HG02798 (cell line): ENCODE measurements at regions not wholly inside any gene's neighbourhood (a gene's known extent, or its start where the extent isn't known, plus 50 kb on each side); places are given as distances from the start of the nearest gene placed in this dataset.

Experiments
- ATAC-seq: cut with Tn5 transposase; IDR thresholded peaks from one replicate; pipeline ENCODE4 v1.9.1; 2021; ENCODE audit warnings: mild to moderate bottlenecking; ENCODE audit not compliant: unreplicated experiment, poor library complexity

DNA sequence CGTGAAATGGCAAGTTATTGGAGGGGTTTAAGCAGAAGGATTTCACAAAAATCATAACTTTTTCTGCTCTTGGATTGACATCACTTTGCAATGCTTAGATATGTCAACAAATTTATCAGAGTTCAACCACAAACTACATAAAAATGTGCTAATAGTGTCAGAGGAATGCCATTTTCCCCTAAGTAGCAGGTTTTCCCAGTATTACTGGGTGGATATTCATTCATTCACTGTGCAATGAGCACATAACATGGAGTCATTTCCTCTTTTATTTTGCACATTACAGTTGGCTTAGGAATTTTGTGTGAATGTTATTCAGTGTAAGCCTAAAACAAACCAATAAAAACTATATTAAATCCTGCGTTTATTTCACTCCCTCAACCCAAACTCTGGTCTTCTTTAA is 537.3 kb upstream of the MCTP2 start:
- no peak for ATAC-seq

DNA sequence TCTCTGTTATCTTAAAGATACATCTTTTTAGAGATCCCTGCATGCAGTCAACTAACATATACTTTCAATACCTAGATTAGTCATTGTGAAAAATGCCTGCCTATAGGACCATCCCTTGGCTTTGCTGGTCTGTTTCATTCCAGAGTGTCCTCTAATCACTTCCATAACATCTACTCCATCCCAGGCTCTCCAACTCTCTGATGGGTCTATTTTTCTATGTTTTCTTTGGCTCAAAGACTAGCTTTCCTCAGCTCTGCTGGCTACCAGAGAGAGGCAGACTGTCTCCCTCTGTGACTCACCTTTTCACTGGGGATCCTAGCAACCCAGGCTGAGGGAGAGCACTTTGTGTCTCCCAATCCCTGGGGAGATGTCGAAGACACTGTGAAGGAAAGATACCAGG is 547.7 kb upstream of the MCTP2 start:
- no peak for ATAC-seq

DNA sequence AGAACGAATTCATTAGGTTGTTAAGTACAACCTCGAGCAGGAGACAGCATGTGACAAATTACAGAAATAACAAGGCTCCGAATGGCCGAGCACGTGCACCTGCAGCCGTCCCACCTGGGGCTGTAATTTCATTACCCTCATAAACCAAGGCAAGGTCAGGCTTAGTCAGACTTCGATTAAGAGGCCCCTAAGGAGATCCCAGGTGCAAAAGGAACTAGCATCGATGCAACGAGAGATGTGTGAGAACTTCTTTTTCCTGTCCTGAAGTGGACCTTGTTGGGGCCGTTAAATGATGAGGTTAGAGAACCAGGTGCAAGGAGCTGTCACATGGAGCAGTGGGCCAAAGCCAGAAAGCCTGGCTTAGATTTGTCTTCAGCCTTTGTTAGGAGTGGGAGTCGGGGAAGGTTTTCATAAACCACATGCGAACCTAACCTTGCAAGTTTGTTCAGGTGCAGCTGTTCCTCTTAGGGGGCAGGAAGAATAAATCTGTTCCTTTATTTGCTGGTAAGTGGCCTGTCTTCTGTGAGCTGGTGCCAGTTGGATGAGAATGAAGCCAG is 559.9 kb upstream of the MCTP2 start:
- no peak for ATAC-seq

DNA sequence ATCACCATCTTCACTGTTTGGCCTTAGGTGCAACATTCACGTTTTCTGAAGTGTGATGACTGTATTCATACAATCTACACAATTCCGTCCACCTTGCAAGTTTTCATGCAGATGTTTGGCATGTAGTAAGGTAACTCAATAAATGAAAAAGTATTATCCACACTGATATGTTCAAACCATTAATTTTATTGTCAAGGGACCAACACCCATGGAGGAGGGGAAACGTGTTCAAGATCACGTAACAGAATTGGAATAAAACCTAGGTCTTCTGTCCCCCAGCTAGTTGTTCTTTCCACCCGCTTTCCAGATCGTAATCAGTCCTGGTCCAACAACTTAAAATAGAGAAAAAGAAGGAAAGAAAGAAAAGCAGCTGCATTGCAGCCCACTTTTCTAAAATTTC is 560.4 kb upstream of the MCTP2 start:
- ATAC-seq, result no peak

DNA sequence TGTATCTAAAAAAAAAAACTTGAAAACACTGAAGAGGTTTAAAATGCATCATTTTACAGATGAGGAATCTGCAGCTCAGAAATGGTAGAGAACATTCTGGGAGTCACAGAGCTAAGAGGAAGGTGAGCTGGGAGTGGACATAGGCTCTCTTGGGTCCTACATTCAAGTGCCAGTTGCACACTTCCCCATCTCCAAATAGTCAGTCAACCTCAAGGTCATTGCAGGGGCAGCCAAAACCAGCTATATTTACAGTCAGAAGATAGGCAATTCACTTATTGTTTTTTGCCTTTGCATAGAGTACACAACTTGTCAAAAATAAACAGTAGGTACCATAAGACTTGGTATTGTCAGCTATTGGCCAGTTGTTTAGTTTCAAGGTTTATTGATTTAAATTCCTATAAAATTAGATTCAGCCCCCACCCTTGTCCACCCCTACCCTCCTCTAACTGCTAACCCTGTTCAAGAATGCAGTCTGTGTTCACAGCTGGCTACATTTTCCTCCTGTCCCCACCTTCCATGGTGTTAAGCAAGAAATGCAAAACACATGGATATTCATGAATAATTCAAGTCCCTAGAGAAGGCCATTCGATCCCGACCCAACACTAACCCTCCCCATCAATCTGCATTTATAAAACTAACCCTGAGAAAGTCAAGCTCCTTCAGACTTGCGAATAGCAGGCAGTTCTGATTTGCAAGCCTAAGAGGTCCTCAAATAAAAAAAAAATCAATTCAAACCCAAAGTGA is 567.0 kb upstream of the MCTP2 start:
- ATAC-seq, result no peak

DNA sequence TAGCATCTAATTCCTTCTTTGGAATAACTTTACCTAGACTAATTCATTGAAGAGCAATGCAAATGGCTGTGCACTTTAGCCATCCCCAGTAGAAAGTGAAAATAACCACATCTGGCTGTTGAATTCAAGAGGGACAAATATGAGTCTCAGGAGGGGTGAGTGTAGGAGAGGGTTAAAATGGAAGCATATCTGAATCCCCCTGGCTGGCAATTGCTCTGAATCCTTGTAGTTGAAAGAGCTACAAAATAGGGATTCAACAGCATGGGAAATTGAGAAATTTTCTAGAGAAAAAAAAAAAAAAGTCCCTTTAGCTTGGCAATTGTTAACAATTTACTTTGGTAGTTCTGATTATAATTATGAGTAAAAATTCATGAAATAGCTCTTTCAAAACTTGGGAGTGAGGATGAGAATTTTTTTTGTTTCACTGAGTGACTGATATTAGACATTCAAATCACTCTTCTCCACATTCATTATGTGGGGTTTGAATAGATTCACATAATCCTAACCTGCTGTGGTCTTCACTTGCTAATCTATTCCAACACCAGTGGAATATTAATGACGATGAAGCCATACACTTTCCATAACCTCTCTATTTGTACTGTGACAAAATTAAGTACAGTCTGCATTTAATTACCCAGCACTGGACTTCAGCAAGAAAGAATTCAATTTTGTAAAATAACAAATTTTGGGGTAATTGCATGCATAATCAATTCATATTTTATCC is 569.0 kb upstream of the MCTP2 start:
- ATAC-seq, result no peak

DNA sequence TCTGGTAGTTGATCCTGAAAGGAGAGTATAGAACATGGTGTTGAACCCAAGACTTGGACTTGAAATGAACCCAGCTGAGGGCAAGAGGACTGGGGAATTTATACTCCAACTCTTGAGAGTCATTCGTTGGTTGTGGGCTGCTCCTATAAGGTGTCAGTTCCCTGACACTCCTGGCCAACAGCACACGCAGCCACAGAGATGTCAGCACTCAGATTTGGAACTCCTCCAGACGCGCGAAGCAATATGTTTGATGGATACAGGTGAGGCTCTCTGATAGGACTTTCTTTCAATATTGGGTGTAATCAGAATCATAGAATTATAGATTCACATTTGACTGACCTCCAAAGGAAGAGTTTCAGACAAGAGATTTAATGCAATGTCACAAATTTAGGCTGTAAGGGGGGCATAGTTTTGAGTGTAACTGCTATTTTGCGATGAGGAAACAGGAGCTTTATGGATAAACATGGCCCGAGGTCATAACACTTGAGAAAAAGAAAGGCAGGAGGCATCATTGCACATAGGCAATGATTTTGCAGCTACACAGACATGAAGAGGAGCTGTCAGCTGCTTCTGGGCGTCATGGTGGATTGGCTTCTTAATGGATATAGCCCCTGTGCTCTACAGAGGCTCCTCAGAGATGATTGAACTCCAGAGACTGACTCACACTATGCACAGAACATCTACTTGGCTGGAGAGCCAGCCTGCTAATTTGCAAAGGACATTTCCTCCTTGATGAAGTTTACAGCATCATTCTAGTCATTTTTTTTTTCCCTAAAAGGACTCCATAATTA is 569.2 kb upstream of the RGMA start:
- ATAC-seq, result no peak

DNA sequence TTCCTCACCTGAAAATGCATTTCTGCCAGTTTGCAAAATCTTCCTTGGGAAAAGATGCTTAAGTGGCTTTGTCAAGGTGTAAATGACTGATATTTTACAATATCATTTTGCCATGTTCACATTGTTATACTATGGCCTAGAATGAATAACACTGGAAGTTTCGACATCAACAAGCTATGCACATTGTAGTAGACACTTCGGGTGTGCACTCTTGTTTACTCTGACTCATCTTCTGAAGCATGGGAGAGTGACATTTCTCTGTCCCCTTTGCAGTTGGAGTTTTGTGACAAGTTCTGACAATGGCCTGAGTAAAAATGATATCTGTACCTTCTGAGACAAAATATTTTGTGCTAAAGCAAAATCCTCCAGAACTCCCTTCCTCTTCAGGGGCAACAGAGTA is 567.0 kb upstream of the RGMA start:
- ATAC-seq, result no peak

DNA sequence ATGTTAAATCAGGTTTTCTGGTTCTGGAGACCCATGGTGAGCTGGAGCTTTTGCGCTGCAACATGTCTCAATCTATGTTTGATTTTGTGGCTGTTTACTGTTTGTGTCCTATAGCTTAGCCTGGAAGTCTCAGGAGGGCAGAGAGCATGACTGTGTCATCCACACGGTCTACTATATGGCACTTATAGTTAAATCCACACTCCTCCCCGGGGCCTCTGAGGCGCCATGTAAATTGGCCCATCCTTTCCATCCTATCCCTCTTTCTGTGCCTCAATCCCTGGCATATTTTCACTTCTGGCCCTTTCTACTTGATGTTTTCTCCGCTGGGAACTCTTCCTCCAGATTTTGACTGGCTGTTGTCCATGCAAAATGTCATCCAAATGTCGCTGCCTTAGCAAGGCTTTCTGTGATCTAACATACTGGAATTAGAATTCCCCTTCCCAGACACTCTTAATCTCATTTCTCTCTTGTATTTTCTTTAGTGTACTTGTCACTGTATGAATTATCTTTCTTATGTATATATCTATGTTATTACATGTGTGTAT is 560.8 kb upstream of the RGMA start:
- no peak for ATAC-seq

DNA sequence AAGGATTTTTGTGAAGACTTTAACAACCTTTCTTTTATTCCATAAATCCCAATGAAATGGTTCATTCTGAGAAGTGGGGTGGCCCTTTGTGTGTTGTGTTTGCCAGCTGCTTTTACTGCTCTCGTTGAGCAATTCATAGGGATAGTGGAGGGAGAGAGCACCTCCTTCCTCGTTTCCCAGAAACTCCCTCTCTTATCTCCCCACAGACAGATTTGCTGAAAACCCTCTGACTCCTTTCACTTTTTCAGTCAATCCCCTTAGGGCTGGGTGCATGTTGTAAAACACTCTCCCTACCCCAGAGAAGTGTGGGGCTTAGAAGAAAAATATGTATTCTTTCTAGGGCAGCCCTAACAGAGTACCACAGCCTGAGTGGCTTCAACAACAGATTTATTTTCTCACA is 557.2 kb upstream of the RGMA start:
- ATAC-seq, result no peak

DNA sequence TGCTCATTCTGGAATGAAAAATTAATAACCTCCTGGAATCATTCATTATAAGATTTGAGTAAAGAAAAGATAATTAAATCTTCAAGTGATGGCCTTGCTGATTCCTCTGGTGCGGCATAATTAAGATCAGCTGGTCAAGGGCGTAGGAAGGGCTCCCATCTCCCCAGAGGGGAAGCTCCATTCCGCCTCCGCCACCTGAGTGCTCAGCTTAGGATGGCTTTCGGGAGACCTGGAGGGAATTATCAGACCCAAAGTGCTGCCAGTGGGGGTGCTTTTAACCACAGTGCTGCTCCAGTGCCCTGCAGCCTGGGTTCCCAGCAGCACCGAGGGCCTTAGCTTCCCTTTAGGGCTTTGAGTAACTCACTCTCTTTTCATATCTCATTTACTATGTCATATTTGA is 556.6 kb upstream of the RGMA start:
- no peak for ATAC-seq

DNA sequence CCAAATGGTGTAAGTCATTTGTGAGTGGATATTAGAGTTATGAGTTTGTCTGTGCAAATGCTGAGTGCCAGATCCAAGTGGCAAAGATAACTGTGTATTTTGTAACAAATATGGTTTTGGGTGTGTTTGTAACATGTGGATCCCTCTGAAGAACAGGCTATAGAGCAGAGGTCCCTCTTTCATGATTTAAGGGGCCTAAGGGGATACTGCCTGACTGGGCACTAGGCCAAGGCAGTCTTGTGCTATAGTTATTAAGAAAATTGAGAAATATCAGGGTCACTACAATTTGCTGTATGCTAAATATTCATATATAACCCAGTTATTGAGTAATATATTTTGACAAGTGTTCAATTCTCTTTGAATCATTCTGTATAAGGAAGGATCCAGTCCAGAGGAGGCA is 555.6 kb upstream of the RGMA start:
- ATAC-seq, result no peak

DNA sequence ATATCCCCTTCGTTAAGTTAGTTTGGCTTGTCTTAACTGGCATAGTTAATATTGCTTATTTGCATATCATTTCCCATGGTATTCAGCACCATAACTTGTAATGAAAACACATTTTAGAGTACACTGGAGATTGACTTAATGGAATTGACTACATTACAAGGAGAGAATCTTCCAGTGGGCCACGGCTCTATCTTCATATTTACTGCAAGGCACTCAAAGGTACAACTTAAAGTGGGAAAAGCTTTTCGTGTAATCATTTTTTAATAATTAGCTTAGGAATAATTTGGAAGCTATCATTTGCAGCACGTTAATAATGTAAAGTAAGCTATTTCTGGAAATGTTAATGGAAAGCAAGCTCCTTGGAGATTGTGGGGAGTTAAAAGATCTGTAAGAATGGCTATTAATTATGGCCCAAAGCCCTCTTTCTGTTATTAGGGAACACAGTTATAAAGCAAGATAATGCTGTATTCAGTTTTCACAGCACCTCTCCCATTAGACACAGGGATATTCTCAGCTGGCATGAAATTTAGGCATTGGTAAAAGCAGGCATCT is 551.5 kb upstream of the RGMA start:
- ATAC-seq, result no peak

DNA sequence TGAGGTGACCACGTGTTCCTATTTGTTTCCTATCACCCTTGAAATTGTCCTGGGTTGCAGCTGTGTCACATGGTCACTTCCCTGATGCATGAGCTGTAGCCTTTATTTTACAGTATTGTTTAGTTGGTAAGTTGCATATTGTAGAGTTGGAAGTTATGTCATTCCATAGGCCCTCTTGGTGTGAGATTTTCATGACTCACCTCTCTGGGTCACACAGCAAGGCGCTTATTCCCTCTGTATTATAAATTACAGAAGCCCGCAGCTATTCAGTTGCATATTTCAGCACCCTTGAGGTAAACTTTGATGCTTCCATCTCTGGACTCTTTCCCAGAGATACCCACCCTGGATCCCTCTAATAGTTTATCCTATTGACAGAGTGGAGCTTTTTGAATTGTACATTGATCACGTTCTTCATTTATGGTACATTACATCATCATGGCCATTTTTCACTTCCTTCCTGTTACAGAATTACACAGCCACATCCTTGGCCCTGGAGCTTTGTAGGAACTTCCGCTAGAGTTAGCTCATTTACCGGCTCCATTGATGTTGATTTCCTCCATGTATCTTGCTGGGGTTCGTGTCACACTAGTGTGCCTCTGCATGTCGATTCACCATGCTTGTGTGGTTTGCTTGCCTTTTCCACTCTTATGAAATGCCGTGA is 543.1 kb upstream of the RGMA start:
- no peak for ATAC-seq

DNA sequence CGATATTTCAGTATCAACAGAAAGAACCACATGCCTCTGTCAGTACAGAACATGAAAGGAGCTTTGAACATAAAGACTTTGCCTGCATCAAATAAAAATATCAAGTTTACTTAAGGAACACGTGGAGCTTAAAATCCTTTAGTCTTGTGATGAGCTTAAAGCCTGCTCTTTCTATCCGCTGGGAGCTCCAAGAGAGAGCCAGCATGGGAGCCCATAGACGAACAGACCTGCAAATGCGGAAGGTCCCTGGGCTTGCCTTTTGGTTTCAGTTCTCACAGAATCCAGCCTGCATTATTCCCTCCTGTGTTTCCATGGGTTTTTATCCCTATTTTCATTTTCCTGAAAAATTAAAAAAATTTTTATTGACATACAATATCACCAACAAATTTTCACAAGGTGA is 530.6 kb upstream of the RGMA start:
- no peak for ATAC-seq

DNA sequence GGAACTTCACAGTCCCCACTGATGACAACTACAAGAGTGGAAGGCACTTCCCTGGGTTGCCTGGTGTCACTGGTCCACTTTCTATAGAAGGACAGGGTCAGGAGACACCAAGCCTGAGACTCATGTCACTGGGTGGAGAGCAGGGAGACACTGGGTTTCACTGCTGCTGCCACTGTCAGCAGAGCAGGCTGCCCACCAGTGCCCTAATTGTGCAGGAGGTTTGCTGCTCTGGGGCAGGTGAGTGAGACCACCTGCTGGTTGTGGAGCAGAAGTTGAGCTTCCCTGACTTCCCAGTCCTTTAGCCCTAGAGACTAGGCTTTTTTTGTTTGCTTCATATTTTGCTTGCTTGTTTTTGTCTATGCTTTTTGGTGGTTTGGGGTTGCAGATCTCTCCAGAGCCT is 528.4 kb upstream of the RGMA start:
- ATAC-seq, result no peak

DNA sequence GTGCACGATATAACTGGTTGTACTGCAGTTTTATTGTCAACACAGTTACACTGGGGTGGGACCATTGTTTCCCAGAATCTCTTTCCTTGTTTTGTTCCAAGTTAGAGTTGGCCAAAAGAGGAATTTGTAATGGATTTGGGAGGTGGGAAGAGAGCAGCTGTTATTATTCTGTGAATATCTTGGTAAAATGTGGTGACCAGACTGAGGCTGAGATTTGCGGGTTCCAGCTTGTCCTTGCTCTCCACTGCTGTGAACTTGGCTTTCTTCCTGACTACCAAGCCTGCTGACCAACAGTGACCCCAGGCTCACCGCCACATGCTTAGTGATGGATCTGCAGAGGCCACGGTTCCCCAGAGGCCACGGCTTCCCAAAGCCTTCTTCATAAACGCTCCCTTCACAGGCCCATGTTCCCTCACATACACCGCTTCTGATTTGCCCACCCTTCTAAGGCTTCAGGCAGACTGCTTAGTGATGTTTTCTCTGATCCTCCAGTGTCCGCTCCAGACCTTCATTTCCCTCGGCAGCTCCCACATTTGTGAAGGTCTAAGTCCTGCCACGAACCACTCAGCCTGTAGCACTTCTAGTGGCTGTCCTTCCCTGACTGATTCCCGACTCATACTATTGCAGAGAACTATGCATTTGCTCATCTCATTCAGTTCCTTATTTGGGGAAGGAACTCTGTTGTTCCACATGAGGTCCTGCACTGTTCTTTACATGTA is 525.5 kb upstream of the RGMA start:
- ATAC-seq, result no peak

DNA sequence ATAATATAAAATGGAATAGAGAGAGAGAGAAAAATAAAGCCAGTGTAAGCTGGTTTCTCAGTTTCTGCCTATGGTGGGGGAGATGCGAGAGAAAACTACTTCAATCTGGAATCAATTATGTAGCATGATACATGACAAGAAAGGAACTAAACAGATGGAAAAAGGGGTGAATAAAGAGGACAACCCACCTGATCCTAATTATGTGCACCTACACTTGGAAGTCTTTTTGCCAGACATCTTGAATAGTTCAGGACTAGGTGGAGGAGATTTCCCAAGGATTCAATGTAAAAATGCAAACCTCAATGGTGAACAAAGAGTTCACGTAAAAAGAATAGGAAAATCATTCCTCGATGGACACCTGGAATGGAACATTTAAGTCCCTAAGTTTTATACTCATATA is 524.4 kb upstream of the RGMA start:
- ATAC-seq, result no peak

DNA sequence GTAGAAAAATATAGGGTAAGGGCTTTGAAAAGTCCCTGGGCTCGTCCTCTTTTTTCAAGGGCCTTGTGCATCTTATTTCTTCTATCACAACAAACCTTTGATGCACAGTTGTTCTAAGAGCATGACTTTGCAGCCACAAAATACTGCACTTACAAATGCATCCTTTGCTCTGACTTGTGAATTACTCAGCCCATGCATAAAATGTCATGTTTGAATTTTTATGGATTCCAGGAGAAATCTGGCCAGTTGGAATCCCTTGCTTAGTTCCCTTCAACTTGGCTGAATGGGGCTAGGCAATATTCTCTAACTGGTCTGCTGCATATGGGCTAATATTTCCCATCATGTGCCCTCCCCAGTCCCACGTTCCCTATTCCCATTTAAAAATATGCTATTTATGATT is 523.9 kb upstream of the RGMA start:
- no peak for ATAC-seq
